Mucosa of descending colon (tissue), 3 donors: ENCODE measurements at regions not wholly inside any gene's neighbourhood (a gene's known extent, or its start where the extent isn't known, plus 50 kb on each side); places are given as distances from the start of the nearest gene placed in this dataset.

Experiments used
- ATAC-seq: fragments of 200-7000 bp; cut with Tn5 transposase; one replicate; pipeline ENCODE4 v1.9.1; 2020; ENCODE audit warnings: mild to moderate bottlenecking, moderate library complexity
- DNase-seq, 3 donors: peaks; one replicate each; pipeline ENCODE4 v3.0.0-alpha.2; 2020
- H3K36me3 ChIP-seq: fragments of 200-600 bp; one replicate; pipeline ENCODE4 v1.8.0; 2021; ENCODE audit warnings: low read depth, mild to moderate bottlenecking
- H3K4me1 ChIP-seq: fragments of 200-600 bp; one replicate; pipeline ENCODE4 v1.8.0; 2021; ENCODE audit warnings: low read depth, mild to moderate bottlenecking
- H3K4me3 ChIP-seq: fragments of 200-600 bp; one replicate; pipeline ENCODE4 v1.8.0; 2021; ENCODE audit warnings: mild to moderate bottlenecking
- H3K9me3 ChIP-seq: fragments of 200-600 bp; one replicate; pipeline ENCODE4 v1.8.0; 2021; ENCODE audit warnings: mild to moderate bottlenecking
- CTCF ChIP-seq: fragments of 200-600 bp; IDR thresholded peaks from one replicate; pipeline ENCODE4 v1.8.0; 2022; ENCODE audit warnings: antibody characterized with exemption, mild to moderate bottlenecking
- intact Hi-C, 2 donors: fragments of 100-400 bp; cut with DNase I in 1 of 2; cut with micrococcal nuclease in 1 of 2; formaldehyde crosslinking; loops; one replicate each; pipeline versions ENCODE4 v1.11.0 to v1.11.1; 2022; cut with DNase I, micrococcal nuclease
- donor health status: DM: no; HTN: no; CAD: no; lungs with moderate emphysema.
- donor health status: DM: no; HTN: no; CAD: no.
- donor health status: DM: no; HTN: yes; CAD: no.

GRCh38 chr3:31433679-31433992, 99.1 kb upstream of the STT3B start:
- DNase-seq (no peak), ATAC-seq (no peak)
- TF ChIP-seq CTCF, result no peak
- H3K4me3 ChIP-seq, result no peak overlapping the region
- H3K9me3 ChIP-seq, result peaks cover 14% of the 10 kb centered on the region
- intact Hi-C loops, result no loop called here
- no peaks in the 10 kb centered on the region for H3K4me1 ChIP-seq
- no peaks in the 10 kb centered on the region for H3K36me3 ChIP-seq

GRCh38 chr3:31434819-31435218, 97.9 kb upstream of the STT3B start:
- H3K4me1 ChIP-seq, result no peaks in the 10 kb centered on the region
- no peak overlapping the region for H3K4me3 ChIP-seq
- DNase-seq, result no peak
- peaks cover 14% of the 10 kb centered on the region for H3K9me3 ChIP-seq
- no peak for TF ChIP-seq CTCF
- no peaks in the 10 kb centered on the region for H3K36me3 ChIP-seq
- intact Hi-C loops, result no loop called here
- ATAC-seq, result no peak

- intact Hi-C loops, result no loop called here
- DNase-seq (no peak), ATAC-seq (no peak)
- no peaks in the 10 kb centered on the region for H3K36me3 ChIP-seq
- H3K4me3 ChIP-seq, result no peak overlapping the region
- H3K9me3 ChIP-seq, result peaks cover 14% of the 10 kb centered on the region
- TF ChIP-seq CTCF, result no peak
- no peaks in the 10 kb centered on the region for H3K4me1 ChIP-seq
Observed at GRCh38 chr3:31436830-31437229, 95.9 kb upstream of the STT3B start.

DNA sequence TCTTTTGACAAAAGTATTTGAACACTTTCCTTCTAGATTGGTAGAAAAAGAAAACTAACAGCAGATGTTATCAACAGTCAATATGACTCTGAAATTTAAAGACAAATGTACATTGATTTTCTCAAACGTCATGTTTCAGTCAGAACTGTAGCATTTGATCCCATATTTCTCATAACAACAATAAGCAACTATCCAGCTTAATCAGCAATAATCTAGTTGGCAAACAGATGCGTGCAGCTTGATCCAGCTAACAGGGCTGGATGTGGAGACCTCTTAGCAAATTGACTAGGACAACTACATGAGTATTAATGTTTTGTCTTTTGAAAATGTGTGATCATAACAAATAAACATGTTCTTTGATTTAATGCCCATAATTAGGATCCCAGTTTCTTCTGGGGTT, 94.0 kb upstream of the STT3B start:
- DNase-seq, result no peak

GRCh38 chr3:31439890-31440750, 92.6 kb upstream of the STT3B start:
- TF ChIP-seq CTCF, result no peak
- no peaks in the 10 kb centered on the region for H3K4me1 ChIP-seq
- DNase-seq, result no peak
- H3K36me3 ChIP-seq, result no peaks in the 10 kb centered on the region
- H3K4me3 ChIP-seq, result no peak overlapping the region
- H3K9me3 ChIP-seq, result peaks cover 14% of the 10 kb centered on the region
- intact Hi-C loops, result no loop called here
- no peak for ATAC-seq

More for the DNA sequence above, 94.0 kb upstream of the STT3B start:
- no peak for TF ChIP-seq CTCF
- intact Hi-C loops, result no loop called here
- Histone ChIP-seq H3K9me3 (peaks cover 14% of the 10 kb centered on the region), H3K4me3 (no peak overlapping the region), H3K36me3 (no peaks in the 10 kb centered on the region), H3K4me1 (no peaks in the 10 kb centered on the region)
- no peak for ATAC-seq
